ENCODE measurements at regions not wholly inside any gene's neighbourhood (a gene's known extent, or its start where the extent isn't known, plus 50 kb on each side); places are given as distances from the start of the nearest gene placed in this dataset.

DNA sequence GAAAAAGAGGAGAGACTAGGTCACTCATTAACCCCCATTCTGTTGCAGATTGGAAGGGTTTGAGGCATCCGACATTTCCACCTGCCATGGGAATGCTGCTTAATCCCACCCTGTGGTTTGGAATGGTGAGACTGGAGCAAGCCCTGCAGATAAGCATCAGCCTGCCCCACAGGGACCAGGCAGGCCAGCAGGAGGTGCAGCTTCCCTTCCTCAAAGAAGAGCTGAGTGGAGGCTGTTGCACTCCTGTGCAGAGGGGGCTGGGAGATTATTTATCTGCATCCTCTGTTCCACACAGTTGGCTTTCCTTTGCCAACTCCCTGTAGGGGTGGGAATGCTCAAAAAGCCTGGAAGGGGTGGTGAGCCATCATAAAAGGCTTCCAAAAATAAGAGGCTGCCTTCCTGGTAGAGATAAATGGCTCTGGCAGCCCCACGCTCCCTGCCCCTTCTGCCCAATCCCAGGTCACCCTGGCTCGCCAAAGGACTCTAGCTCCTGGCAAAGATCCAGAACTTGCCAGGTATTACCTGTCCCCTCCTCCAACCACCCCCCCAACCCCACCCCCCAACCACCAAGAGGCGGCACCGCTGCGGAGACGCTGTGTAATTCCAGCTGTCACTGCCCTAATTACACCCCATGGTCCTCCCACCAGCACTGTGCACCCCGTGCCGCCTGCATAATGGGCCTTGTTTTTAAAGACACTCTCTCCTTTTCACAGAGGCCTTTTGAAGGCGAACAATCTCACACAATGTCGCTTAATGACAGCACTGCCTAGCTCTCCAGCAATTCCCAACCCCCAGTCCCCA lies 83.0 kb upstream of the ZC3H12A start:
- no peaks in the 10 kb centered on the region for H3K9me3 ChIP-seq
- H3K36me3 ChIP-seq (replicated peaks in 1 of 2; ENCODE audit: insufficient read depth in 1 of 2, low read depth in 2 of 2), result no peaks in the 10 kb centered on the region
- WGBS, 2 donors, result 17 to 25% methylated on average over 7 to 11 of the region's 11 CpGs
- H3K27ac ChIP-seq, result no peak overlapping the region
- peaks cover 0 to 4% of the 10 kb centered on the region in 2 donors for H3K27me3 ChIP-seq
- no peak for TF ChIP-seq POLR2A (IDR thresholded peaks at IDR 0.05)
- TF ChIP-seq, protein P1, sequence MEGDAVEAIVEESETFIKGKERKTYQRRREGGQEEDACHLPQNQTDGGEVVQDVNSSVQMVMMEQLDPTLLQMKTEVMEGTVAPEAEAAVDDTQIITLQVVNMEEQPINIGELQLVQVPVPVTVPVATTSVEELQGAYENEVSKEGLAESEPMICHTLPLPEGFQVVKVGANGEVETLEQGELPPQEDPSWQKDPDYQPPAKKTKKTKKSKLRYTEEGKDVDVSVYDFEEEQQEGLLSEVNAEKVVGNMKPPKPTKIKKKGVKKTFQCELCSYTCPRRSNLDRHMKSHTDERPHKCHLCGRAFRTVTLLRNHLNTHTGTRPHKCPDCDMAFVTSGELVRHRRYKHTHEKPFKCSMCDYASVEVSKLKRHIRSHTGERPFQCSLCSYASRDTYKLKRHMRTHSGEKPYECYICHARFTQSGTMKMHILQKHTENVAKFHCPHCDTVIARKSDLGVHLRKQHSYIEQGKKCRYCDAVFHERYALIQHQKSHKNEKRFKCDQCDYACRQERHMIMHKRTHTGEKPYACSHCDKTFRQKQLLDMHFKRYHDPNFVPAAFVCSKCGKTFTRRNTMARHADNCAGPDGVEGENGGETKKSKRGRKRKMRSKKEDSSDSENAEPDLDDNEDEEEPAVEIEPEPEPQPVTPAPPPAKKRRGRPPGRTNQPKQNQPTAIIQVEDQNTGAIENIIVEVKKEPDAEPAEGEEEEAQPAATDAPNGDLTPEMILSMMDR (IDR thresholded peaks at IDR 0.05), result no peak
- H3K4me3 ChIP-seq, result no peak overlapping the region
- no peaks in the 10 kb centered on the region for H3K4me1 ChIP-seq
- ATAC-seq, result no peak
- intact Hi-C loops (cut with DNase I), result no loop called here
- no peak for DNase-seq

DNA sequence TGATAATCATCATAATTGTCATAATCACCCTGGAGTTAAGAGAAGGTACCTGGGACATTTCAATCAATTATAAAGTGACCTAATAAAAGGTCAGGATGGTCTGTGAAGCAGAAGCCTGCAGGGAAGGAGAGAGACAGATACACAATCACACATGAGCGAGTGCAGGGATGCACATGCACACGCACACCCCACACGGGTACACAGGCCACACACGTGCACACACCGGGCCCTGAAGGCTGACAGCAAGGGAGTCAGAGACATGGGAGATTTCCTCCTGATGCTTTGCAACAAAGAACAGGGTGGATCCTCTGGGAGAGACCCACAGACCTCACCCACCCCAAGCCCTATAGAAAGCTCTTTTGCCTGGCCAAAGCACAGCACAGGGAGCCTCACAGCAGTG lies 82.3 kb upstream of the ZC3H12A start:
- Histone ChIP-seq H3K4me1 (no peaks in the 10 kb centered on the region), H3K27ac (no peak overlapping the region), H3K36me3 (replicated peaks in 1 of 2; ENCODE audit: insufficient read depth in 1 of 2, low read depth in 2 of 2) (no peaks in the 10 kb centered on the region), H3K27me3 (peaks cover 0 to 4% of the 10 kb centered on the region in 2 donors), H3K4me3 (no peak overlapping the region), H3K9me3 (no peaks in the 10 kb centered on the region)
- WGBS, 2 donors, result 43 to 58% methylated on average over 5 of the region's 5 CpGs
- intact Hi-C loops (cut with DNase I), result no loop called here
- ATAC-seq, result no peak
- no peak for DNase-seq
- TF ChIP-seq, protein P1 (IDR thresholded peaks at IDR 0.05), result no peak
- no peak for TF ChIP-seq POLR2A (IDR thresholded peaks at IDR 0.05)

- no peak for DNase-seq
- no peak for ATAC-seq
- TF ChIP-seq, protein P1 (IDR thresholded peaks at IDR 0.05), result no peak
- TF ChIP-seq POLR2A (IDR thresholded peaks at IDR 0.05), result no peak
- H3K27me3 ChIP-seq, result peaks cover 0 to 4% of the 10 kb centered on the region in 2 donors
- H3K9me3 ChIP-seq, result no peaks in the 10 kb centered on the region
- no peak overlapping the region for H3K4me3 ChIP-seq
- intact Hi-C loops (cut with DNase I), result no loop called here
- 40 to 51% methylated on average over 9 to 11 of the region's 11 CpGs for WGBS, 2 donors
- H3K36me3 ChIP-seq (replicated peaks in 1 of 2; ENCODE audit: insufficient read depth in 1 of 2, low read depth in 2 of 2), result no peaks in the 10 kb centered on the region
- no peaks in the 10 kb centered on the region for H3K4me1 ChIP-seq
- H3K27ac ChIP-seq, result no peak overlapping the region
Observed at GRCh38 chr1:37393173-37394120, 80.9 kb upstream of the ZC3H12A start.

- Histone ChIP-seq H3K36me3 (replicated peaks in 1 of 2; ENCODE audit: insufficient read depth in 1 of 2, low read depth in 2 of 2) (no peaks in the 10 kb centered on the region), H3K27ac (no peak overlapping the region), H3K9me3 (no peaks in the 10 kb centered on the region), H3K27me3 (peaks cover 0 to 4% of the 10 kb centered on the region in 2 donors), H3K4me3 (no peak overlapping the region), H3K4me1 (no peaks in the 10 kb centered on the region)
- no peak for ATAC-seq
- no peak for TF ChIP-seq POLR2A (IDR thresholded peaks at IDR 0.05)
- TF ChIP-seq, protein P1 (IDR thresholded peaks at IDR 0.05), result no peak
- intact Hi-C loops (cut with DNase I), result no loop called here
- DNase-seq, result no peak
- 29 to 33% methylated on average over 8 to 10 of the region's 10 CpGs for WGBS, 2 donors
Observed at GRCh38 chr1:37394574-37395464, 79.6 kb upstream of the ZC3H12A start.

Data from body of pancreas (tissue), 4 donors.